ENCODE measurements at regions not wholly inside any gene's neighbourhood (a gene's known extent, or its start where the extent isn't known, plus 50 kb on each side); places are given as distances from the start of the nearest gene placed in this dataset.

DNA sequence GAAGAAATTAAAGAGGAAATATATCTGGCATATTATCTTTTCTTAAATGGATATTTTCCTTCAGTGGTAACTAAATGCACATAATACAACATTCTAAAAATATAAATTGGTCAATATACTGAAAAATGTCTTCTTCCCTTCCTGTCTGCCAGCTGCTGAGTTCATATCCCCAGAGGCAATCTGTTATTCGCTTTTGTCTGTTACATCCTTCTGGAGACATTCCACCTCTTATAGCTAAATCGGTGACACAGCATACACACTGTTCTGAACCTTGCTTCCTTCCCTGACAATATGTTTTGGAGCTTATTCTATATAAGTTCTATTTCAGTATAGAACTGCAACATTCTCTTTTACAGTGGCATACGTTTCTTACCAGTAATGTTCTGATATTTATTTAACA is 147.8 kb downstream of the TENT4A start:
- 40 to 48% methylated on average over 3 of the region's 3 CpGs for WGBS, 2 donors
- intact Hi-C loops (cut with DNase I), result no loop called here
- Histone ChIP-seq H3K4me1 (no peaks in the 10 kb centered on the region), H3K4me3 (no peak overlapping the region), H3K27ac (no peak overlapping the region), H3K27me3 (no peaks in the 10 kb centered on the region), H3K36me3 (no peaks in the 10 kb centered on the region), H3K9me3 (no peaks in the 10 kb centered on the region)
- DNase-seq, result no peak
- no peak for TF ChIP-seq POLR2A (IDR thresholded peaks at IDR 0.05)
- TF ChIP-seq, protein P1, sequence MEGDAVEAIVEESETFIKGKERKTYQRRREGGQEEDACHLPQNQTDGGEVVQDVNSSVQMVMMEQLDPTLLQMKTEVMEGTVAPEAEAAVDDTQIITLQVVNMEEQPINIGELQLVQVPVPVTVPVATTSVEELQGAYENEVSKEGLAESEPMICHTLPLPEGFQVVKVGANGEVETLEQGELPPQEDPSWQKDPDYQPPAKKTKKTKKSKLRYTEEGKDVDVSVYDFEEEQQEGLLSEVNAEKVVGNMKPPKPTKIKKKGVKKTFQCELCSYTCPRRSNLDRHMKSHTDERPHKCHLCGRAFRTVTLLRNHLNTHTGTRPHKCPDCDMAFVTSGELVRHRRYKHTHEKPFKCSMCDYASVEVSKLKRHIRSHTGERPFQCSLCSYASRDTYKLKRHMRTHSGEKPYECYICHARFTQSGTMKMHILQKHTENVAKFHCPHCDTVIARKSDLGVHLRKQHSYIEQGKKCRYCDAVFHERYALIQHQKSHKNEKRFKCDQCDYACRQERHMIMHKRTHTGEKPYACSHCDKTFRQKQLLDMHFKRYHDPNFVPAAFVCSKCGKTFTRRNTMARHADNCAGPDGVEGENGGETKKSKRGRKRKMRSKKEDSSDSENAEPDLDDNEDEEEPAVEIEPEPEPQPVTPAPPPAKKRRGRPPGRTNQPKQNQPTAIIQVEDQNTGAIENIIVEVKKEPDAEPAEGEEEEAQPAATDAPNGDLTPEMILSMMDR (IDR thresholded peaks at IDR 0.05), result no peak

DNA sequence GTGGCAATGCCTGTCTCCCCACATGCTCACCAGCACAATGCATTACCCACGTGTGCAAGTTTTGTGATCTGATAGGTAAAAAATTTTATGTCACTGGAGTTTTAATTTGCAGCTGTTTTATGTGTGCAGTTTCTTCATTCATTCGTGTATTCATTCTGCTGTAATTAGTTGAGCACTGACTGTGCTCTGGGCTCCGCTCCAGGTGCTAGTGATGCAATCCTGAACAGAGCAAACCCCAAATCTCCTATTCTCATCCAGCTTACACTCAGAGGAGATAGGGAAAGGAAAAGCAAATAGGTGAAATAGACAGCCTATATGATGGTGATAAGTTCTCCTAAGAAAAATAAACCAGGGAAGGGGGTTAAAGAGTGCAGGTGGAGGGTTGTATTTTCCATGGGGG is 148.4 kb downstream of the TENT4A start:
- no peaks in the 10 kb centered on the region for H3K9me3 ChIP-seq
- 15 to 42% methylated on average over 2 to 3 of the region's 3 CpGs for WGBS, 2 donors
- H3K36me3 ChIP-seq, result no peaks in the 10 kb centered on the region
- no peak overlapping the region for H3K4me3 ChIP-seq
- H3K27ac ChIP-seq, result no peak overlapping the region
- H3K27me3 ChIP-seq, result no peaks in the 10 kb centered on the region
- no peak for DNase-seq
- H3K4me1 ChIP-seq, result no peaks in the 10 kb centered on the region
- intact Hi-C loops (cut with DNase I), result no loop called here
- no peak for TF ChIP-seq POLR2A (IDR thresholded peaks at IDR 0.05)
- TF ChIP-seq, protein P1 (IDR thresholded peaks at IDR 0.05), result no peak

DNA sequence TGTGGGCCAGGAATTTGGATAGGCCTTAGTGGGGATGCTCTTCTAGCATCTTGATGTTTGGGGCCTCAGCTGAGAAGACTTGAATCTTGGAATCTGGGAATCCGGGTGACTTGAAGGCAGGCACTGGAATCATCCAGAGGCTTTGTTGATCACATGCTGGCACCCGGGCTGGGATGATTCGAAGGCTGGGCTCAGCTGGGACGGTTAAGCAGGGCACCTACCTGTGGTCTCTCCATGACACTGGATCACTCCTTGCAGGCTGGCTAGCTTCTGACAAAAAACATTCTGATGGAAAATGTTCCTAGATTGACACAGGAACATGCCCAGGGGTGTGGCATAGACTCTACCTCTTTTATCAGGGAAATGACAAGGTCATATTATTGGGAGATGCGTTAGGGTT is 149.1 kb downstream of the TENT4A start:
- H3K27ac ChIP-seq, result no peak overlapping the region
- H3K36me3 ChIP-seq, result no peaks in the 10 kb centered on the region
- 92 to 100% methylated on average over 3 to 4 of the region's 5 CpGs for WGBS, 2 donors
- intact Hi-C loops (cut with DNase I), result no loop called here
- TF ChIP-seq, protein P1 (IDR thresholded peaks at IDR 0.05), result no peak
- H3K4me3 ChIP-seq, result no peak overlapping the region
- no peaks in the 10 kb centered on the region for H3K27me3 ChIP-seq
- H3K4me1 ChIP-seq, result no peaks in the 10 kb centered on the region
- H3K9me3 ChIP-seq, result no peaks in the 10 kb centered on the region
- no peak for DNase-seq

DNA sequence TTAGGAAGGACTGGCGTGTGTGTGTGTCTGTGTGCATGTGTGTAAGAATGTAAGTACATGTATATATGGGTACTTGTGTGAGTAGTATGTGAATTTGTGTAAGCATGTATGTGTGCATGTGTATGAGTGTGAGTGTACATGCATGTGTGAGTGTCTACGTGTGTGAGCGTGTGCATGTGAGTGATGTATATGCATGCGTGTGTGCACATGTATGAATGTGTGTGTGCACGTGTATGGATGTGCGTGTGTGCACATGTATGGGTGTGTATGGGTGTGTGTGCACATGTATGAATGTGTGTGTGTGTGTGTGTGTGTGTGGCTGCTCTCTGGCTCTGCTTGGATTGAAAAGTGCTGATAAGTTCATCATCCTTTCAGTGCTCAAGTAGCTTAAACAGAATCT is 154.5 kb downstream of the TENT4A start:
- no peak for DNase-seq
- TF ChIP-seq, protein P1 (IDR thresholded peaks at IDR 0.05), result no peak
- TF ChIP-seq POLR2A (IDR thresholded peaks at IDR 0.05), result no peak
- Histone ChIP-seq H3K9me3 (no peaks in the 10 kb centered on the region), H3K36me3 (no peaks in the 10 kb centered on the region), H3K4me1 (no peaks in the 10 kb centered on the region), H3K27ac (no peak overlapping the region), H3K27me3 (no peaks in the 10 kb centered on the region), H3K4me3 (no peak overlapping the region)
- intact Hi-C loops (cut with DNase I), result no loop called here
- WGBS, 2 donors, result 92 to 94% methylated on average over 6 of the region's 6 CpGs

DNA sequence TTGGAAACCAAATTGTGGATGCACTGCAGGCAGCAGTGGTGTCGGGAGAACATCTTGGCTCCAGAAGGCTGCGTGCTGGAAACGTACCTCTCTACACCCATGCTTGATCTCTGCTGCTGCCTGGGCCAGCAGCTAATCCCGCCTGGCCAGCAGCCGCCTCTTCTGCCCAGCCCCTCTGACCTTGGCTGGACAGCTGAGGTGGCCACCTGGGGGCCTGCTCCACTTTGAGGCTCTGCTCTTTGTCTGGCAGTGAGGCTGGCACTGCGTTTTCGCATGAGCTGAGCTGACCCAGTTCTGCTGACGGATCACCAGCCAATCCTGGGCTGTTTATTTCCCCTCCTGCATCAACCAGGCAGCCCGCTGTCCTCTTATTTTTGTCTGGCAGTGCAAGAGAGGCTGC is 154.9 kb downstream of the TENT4A start:
- H3K27ac ChIP-seq, result no peak overlapping the region
- no peaks in the 10 kb centered on the region for H3K4me1 ChIP-seq
- no peaks in the 10 kb centered on the region for H3K9me3 ChIP-seq
- no peaks in the 10 kb centered on the region for H3K27me3 ChIP-seq
- TF ChIP-seq, protein P1 (IDR thresholded peaks at IDR 0.05), result no peak
- no peak for TF ChIP-seq POLR2A (IDR thresholded peaks at IDR 0.05)
- intact Hi-C loops (cut with DNase I), result no loop called here
- no peaks in the 10 kb centered on the region for H3K36me3 ChIP-seq
- H3K4me3 ChIP-seq, result no peak overlapping the region
- no peak for DNase-seq
- 86 to 92% methylated on average over 8 to 9 of the region's 9 CpGs for WGBS, 2 donors

All from esophagus squamous epithelium (tissue), 5 donors.